Esophagus squamous epithelium (tissue), 5 donors: ENCODE measurements at regions not wholly inside any gene's neighbourhood (a gene's known extent, or its start where the extent isn't known, plus 50 kb on each side); places are given as distances from the start of the nearest gene placed in this dataset.

Source experiments
- DNase-seq: peaks from one replicate; lab custom pipeline; 2025; lab: John Stamatoyannopoulos, UW
- H3K27ac ChIP-seq, 4 donors: fragments of 200-600 bp; sonication (generic); one replicate each; pipeline ENCODE4 v1.5.1; 2016 to 2019; ENCODE audit warnings: mild to moderate bottlenecking in 1 of 4
- H3K27me3 ChIP-seq, 4 donors: fragments of 200-600 bp; sonication (generic); 1 replicate in 3 of 4; 2 replicates in 1 of 4; pipeline versions ENCODE4 v1.5.1 to v1.6.0; 2017 to 2021; ENCODE audit warnings: antibody characterized with exemption in 1 of 4
- H3K36me3 ChIP-seq, 3 donors: fragments of 200-600 bp; sonication (generic); one replicate each; pipeline ENCODE4 v1.5.1; 2016 to 2019
- H3K4me1 ChIP-seq, 3 donors: fragments of 200-600 bp; sonication (generic); one replicate each; pipeline ENCODE4 v1.5.1; 2017 to 2019
- H3K4me3 ChIP-seq, 4 donors: fragments of 200-600 bp; sonication (generic); 1 replicate in 3 of 4; 2 replicates in 1 of 4; pipeline ENCODE4 v1.5.1; 2016 to 2019; ENCODE audit warnings: mild to moderate bottlenecking in 2 of 4, moderate library complexity in 1 of 4
- H3K9me3 ChIP-seq, 3 donors: fragments of 200-600 bp; sonication (generic); one replicate each; pipeline ENCODE4 v1.5.1; 2016 to 2019
- POLR2A ChIP-seq, 4 donors: fragments of 450-650 bp; IDR thresholded peaks; one replicate each; pipeline ENCODE4 v1.6.1; 2017; ENCODE audit warnings: antibody characterized with exemption in 4 of 4, mild to moderate bottlenecking in 4 of 4, moderate library complexity in 3 of 4
- WGBS, 2 donors: methylation state at CpG; one replicate each; pipeline ENCODE4 v1.1.5; 2018; 5-methylcytosine and 5-hydroxymethylcytosine counted together
- intact Hi-C: fragments of 100-400 bp; cut with DNase I; formaldehyde crosslinking; loops from one replicate; pipeline ENCODE4 v1.15.0; 2022
- TF ChIP-seq, protein P1 (sequence below), 6 experiments: fragments of 450-650 bp in 4 of 6; fragments of 200-600 bp in 2 of 6; sonication (generic) in 2 of 6; IDR thresholded peaks; one replicate each; pipeline ENCODE4 v1.5.1; 2016 to 2019; ENCODE audit warnings: antibody characterized with exemption in 6 of 6, mild to moderate bottlenecking in 4 of 6, moderate library complexity in 4 of 6
- donor health status: DM: yes; HTN: yes; CAD: no.

DNA sequence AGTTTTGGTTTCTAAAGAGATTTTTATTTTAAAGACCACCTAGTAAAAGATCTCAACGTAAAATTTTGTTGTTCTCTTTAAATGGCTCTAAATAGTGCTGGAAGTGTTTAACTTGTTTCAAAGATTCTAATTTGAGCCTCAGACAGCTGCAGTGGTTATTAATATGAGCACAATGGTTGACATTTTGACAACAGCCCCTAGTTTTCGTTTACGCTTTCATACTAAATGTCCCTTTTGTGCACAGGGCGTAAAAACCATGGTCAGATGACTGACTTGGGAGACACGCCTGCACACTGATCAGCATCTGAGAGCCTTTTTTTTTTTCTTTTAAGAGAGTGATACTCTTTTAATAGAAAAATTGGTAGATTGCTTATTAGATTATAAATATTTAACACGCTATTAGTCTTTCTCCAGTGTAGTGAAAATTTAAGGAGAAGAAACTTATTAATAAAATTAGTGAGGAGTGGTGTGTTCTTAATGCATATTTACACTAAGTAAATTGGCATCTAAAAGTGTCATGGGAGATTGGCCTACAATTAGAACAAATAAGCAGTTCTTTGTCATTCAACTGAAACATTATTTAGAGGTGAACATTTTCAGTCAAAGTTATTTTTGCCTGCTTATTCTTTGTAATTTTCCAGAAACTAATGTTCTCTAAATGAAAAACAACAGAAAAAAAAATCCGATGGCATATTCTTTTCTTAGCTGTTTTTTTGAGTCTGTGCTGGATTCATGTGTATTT, 182.8 kb upstream of the PHYHIPL start:
- H3K27ac ChIP-seq: no peak overlapping the region
- H3K9me3 ChIP-seq: no peaks in the 10 kb centered on the region
- 53 to 54% methylated on average over 7 of the region's 7 CpGs for WGBS, 2 donors
- H3K4me3 ChIP-seq: no peak overlapping the region
- no peaks in the 10 kb centered on the region for H3K27me3 ChIP-seq
- no peaks in the 10 kb centered on the region for H3K4me1 ChIP-seq
- TF ChIP-seq, protein P1, sequence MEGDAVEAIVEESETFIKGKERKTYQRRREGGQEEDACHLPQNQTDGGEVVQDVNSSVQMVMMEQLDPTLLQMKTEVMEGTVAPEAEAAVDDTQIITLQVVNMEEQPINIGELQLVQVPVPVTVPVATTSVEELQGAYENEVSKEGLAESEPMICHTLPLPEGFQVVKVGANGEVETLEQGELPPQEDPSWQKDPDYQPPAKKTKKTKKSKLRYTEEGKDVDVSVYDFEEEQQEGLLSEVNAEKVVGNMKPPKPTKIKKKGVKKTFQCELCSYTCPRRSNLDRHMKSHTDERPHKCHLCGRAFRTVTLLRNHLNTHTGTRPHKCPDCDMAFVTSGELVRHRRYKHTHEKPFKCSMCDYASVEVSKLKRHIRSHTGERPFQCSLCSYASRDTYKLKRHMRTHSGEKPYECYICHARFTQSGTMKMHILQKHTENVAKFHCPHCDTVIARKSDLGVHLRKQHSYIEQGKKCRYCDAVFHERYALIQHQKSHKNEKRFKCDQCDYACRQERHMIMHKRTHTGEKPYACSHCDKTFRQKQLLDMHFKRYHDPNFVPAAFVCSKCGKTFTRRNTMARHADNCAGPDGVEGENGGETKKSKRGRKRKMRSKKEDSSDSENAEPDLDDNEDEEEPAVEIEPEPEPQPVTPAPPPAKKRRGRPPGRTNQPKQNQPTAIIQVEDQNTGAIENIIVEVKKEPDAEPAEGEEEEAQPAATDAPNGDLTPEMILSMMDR (IDR thresholded peaks at IDR 0.05): no peak
- TF ChIP-seq POLR2A (IDR thresholded peaks at IDR 0.05): no peak
- H3K36me3 ChIP-seq: no peaks in the 10 kb centered on the region
- DNase-seq: no peak
- intact Hi-C loops: no loop called here

- Histone ChIP-seq H3K27ac (no peak overlapping the region), H3K4me1 (no peaks in the 10 kb centered on the region), H3K27me3 (no peaks in the 10 kb centered on the region), H3K36me3 (no peaks in the 10 kb centered on the region), H3K4me3 (no peak overlapping the region), H3K9me3 (no peaks in the 10 kb centered on the region)
- TF ChIP-seq, protein P1 (IDR thresholded peaks at IDR 0.05): no peak
- TF ChIP-seq POLR2A (IDR thresholded peaks at IDR 0.05): no peak
- WGBS, 2 donors: 79% methylated on average over 4 of the region's 4 CpGs
- intact Hi-C loops: no loop called here
- DNase-seq: no peak
Measured at GRCh38 chr10:58994226-58995057, 182.0 kb upstream of the PHYHIPL start.

DNA sequence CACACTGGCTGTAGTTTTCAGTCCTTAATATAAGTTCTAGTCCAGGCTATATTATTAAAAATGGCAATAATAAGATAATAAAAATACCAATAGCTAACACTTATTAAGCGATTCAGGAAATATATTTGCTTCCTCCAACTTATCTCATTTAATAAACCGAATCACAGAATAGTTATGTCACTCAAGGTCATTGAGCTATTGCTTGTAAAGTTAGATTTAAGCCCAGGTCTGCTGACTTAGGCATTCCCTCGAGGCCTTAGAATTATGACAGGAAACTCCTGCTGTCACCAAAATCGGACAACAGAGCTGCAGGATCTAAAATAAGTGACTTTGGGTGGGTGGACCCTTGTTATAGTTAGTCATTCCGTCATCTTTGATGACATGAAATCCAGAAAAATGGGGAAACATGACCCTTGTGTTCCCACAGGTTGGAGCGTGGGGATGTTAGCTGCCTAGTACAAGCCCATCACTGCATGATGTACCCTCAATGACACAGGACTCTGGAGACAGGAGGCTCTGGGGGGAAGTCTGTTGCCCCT, 181.3 kb upstream of the PHYHIPL start:
- H3K36me3 ChIP-seq: no peaks in the 10 kb centered on the region
- no peak for DNase-seq

DNA sequence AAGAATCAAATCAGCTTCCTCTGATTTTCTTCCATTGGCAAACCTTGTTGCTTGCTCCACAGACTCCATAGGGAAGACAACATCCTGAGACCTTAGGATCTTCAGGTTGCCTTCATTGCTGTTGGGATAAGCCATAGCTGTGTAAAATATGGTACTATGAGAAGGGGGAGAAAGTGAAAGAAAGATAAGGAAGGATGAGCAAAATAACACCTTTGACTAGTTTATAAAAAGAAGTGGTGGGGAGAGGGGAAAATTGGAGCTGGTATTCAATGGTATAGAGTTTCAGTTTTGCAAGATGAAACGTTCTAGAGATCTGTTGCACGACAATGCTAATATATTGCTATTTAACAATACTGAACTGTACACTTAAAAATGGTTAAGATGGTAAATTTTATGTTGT, 180.4 kb upstream of the PHYHIPL start:
- Histone ChIP-seq H3K4me1 (no peaks in the 10 kb centered on the region), H3K36me3 (no peaks in the 10 kb centered on the region), H3K27ac (no peak overlapping the region), H3K4me3 (no peak overlapping the region), H3K9me3 (no peaks in the 10 kb centered on the region), H3K27me3 (no peaks in the 10 kb centered on the region)
- no peak for DNase-seq
- intact Hi-C loops: no loop called here
- 75 to 83% methylated on average over 2 of the region's 2 CpGs for WGBS, 2 donors
- TF ChIP-seq, protein P1 (IDR thresholded peaks at IDR 0.05): no peak
- no peak for TF ChIP-seq POLR2A (IDR thresholded peaks at IDR 0.05)

More for the DNA sequence above, 181.3 kb upstream of the PHYHIPL start:
- H3K4me1 ChIP-seq: no peaks in the 10 kb centered on the region
- no peaks in the 10 kb centered on the region for H3K9me3 ChIP-seq
- WGBS, 2 donors: 54 to 63% methylated on average over 6 of the region's 6 CpGs
- intact Hi-C loops: no loop called here
- H3K4me3 ChIP-seq: no peak overlapping the region
- H3K27ac ChIP-seq: no peak overlapping the region
- no peaks in the 10 kb centered on the region for H3K27me3 ChIP-seq
- no peak for TF ChIP-seq POLR2A (IDR thresholded peaks at IDR 0.05)
- TF ChIP-seq, protein P1 (IDR thresholded peaks at IDR 0.05): no peak

DNA sequence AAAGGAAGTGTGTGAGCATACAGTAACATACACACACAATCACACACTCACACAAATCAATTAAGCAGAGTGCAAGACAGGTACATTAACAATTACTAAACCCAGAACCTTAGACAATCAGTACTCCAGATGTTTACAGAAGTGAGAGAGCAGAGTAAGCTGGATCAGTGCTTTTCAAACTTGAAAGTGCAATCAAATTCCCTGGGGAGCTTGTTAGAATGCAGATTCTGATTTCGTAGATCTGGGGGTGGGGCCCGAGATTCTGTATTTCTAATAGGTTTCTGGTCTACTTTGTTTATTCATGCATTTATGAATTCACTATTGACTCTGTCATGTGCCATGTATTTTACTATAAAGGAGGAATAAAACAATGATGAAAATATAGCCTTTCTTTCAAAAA, 179.6 kb upstream of the PHYHIPL start:
- 71 to 81% methylated on average over 2 of the region's 2 CpGs for WGBS, 2 donors
- no peak overlapping the region for H3K27ac ChIP-seq
- intact Hi-C loops: no loop called here
- no peak overlapping the region for H3K4me3 ChIP-seq
- TF ChIP-seq, protein P1 (IDR thresholded peaks at IDR 0.05): no peak
- no peak for TF ChIP-seq POLR2A (IDR thresholded peaks at IDR 0.05)
- no peak for DNase-seq
- no peaks in the 10 kb centered on the region for H3K4me1 ChIP-seq
- H3K27me3 ChIP-seq: no peaks in the 10 kb centered on the region
- no peaks in the 10 kb centered on the region for H3K36me3 ChIP-seq
- H3K9me3 ChIP-seq: no peaks in the 10 kb centered on the region
